IPS DF 6.9 (cell line): ENCODE measurements at regions not wholly inside any gene's neighbourhood (a gene's known extent, or its start where the extent isn't known, plus 50 kb on each side); places are given as distances from the start of the nearest gene placed in this dataset.
"Not testable (repeated sequence)": the region's sequence is repeated elsewhere in the genome, so short reads cannot be mapped to it uniquely, and the experiment has no call there.

Experiments used
- DNase-seq: peaks from one replicate; pipeline ENCODE4 v3.0.0-alpha.2; 2013; ENCODE audit warnings: low read depth, low spot score
- H3K27ac ChIP-seq: one replicate; pipeline ENCODE4 v1.5.1; 2013; ENCODE audit warnings: low read length, control low read depth
- H3K27me3 ChIP-seq: 2 replicates; pipeline ENCODE4 v1.6.1; 2013; ENCODE audit warnings: mild to moderate bottlenecking, low read length; ENCODE audit not compliant: control insufficient read depth, insufficient read depth
- H3K36me3 ChIP-seq: 2 replicates; pipeline ENCODE4 v1.6.1; 2013; ENCODE audit warnings: low read length; ENCODE audit not compliant: control insufficient read depth, insufficient read depth
- H3K4me1 ChIP-seq: 2 replicates; pipeline ENCODE4 v1.6.1; 2013; ENCODE audit warnings: low read length; ENCODE audit not compliant: control insufficient read depth, insufficient read depth
- H3K4me3 ChIP-seq: 2 replicates; pipeline ENCODE4 v1.5.1; 2013; ENCODE audit warnings: mild to moderate bottlenecking, low read length
- H3K9me3 ChIP-seq: 2 replicates; pipeline ENCODE4 v1.6.1; 2013; ENCODE audit warnings: low read length, inconsistent platforms; ENCODE audit not compliant: control insufficient read depth, insufficient read depth
- WGBS: extraction: QIAGEN DNeasy Blood & Tissue Kit; methylation state at CpG from one replicate; pipeline ENCODE4 v1.1.7; 2013; ENCODE audit warnings: mixed read lengths, missing lambda C conversion rate; ENCODE audit not compliant: insufficient read length, insufficient coverage; 5-methylcytosine and 5-hydroxymethylcytosine counted together

DNA sequence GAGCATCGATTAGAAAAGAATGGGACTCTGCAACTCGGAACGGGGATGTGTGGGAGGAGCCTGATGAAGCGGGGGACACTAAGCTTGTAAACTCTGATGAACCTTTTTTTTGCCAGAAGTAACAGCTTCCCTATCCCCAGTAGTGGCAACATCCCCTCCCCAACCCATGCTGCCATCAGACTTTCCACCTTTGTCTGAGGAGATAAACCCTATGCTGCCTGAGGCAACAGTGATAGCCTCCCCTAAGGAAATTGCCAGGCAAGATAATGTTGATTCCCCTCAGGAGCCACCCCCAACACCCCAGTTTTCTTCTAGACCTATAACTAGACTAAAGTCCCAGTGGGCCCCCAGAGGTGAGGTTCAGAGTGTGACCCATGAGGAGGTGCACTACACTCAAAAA is 173.7 kb downstream of the AKR1D1 start:
- H3K4me3 ChIP-seq: no peak overlapping the region
- WGBS: no CpG with 5 or more reads among the region's 4 CpGs

DNA sequence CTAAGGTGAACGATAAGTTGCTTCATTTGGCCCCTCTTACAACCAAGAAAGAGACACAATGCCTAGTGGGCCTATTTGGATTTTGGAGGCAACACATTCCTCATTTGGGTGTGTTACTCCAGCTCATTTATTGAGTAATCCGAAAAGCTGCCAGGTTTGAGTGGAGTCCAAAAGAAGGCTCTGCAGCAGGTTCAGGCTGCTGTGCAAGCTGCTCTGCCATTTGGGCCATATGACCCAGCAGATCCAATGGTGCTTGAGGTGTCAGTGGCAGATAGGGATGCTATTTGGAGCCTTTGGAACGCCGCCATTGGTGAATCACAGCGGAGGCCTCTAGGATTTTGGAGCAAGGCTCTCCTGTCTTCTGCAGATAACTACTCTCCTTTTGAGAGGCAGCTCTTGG is 176.4 kb downstream of the AKR1D1 start:
- no CpG with 5 or more reads among the region's 5 CpGs for WGBS
- H3K27ac ChIP-seq, H3K9me3 ChIP-seq, H3K27me3 ChIP-seq, H3K4me3 ChIP-seq, H3K36me3 ChIP-seq, H3K4me1 ChIP-seq, DNase-seq: not testable (repeated sequence)

More for the DNA sequence above, 173.7 kb downstream of the AKR1D1 start:
- no peaks in the 10 kb centered on the region for H3K27me3 ChIP-seq
- no peaks in the 10 kb centered on the region for H3K9me3 ChIP-seq
- no peak for DNase-seq
- peaks cover 1% of the 10 kb centered on the region; the same call in 1 of the 2 replicates for H3K4me1 ChIP-seq
- no peak overlapping the region for H3K27ac ChIP-seq
- H3K36me3 ChIP-seq: no peaks in the 10 kb centered on the region

DNA sequence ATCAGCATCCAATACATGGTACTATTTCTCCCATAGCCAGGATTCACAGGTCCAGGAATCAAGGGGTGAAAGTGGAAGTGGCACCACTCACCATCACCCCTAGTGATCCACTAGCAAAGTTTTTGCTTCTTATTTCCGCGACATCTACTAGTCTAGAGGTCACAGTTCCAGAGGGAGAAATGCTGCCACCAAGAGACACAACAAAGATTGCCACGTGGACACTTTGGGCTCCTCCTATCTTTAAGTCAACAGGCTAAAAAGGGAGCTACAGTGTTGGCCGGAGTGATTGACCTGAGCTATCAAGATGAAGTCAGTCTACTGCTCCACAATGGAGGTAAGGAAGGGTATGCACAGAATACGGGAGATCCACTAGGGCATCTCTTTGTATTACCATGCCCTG is 178.2 kb downstream of the AKR1D1 start:
- H3K4me1 ChIP-seq: no peaks in the 10 kb centered on the region
- no CpG with 5 or more reads among the region's 5 CpGs for WGBS
- no peaks in the 10 kb centered on the region for H3K27me3 ChIP-seq
- H3K36me3 ChIP-seq: no peaks in the 10 kb centered on the region
- H3K9me3 ChIP-seq: no peaks in the 10 kb centered on the region; the same call in 1 of the 2 replicates
- no peak overlapping the region for H3K4me3 ChIP-seq
- no peak for DNase-seq
- H3K27ac ChIP-seq: no peak overlapping the region

DNA sequence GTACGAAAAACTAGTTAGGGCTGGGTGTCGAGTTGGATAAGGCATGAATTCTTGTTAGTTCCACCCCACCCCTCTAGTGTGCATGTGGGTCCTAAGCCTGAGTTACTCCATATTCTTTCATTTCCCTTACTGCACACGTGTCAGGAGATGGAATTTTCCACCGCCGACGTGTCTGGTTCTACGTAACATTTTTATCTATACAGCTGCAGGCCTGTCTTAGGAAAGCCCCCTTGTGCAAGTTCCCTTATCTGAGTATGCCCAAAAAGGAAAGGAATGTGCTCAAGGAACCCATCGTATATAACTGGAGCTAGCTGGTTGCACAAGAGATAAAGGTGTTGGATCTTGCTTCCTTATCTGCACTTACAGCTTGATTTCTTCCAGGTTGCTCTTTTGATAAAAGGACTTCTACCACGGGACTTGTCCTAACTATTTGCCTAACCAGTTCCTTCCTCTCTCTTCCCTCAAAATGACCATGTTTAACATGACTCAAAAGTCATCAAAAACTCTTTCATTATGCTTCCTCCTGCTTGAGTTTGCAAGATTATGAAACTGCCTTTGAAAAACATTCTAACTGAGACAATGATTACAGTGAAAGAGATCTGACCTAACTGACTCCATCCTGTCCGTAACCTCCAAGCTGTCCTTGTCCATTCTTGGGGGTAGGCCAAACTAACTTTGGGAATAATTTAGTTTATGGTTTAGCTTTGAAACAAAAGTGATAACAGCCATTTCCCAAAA is 181.4 kb downstream of the AKR1D1 start:
- H3K9me3 ChIP-seq: no peaks in the 10 kb centered on the region; the same call in 1 of the 2 replicates
- DNase-seq: no peak
- H3K4me1 ChIP-seq: no peaks in the 10 kb centered on the region
- no peaks in the 10 kb centered on the region for H3K27me3 ChIP-seq
- H3K4me3 ChIP-seq: no peak overlapping the region
- H3K36me3 ChIP-seq: no peaks in the 10 kb centered on the region
- WGBS: no CpG with 5 or more reads among the region's 10 CpGs
- H3K27ac ChIP-seq: no peak overlapping the region

DNA sequence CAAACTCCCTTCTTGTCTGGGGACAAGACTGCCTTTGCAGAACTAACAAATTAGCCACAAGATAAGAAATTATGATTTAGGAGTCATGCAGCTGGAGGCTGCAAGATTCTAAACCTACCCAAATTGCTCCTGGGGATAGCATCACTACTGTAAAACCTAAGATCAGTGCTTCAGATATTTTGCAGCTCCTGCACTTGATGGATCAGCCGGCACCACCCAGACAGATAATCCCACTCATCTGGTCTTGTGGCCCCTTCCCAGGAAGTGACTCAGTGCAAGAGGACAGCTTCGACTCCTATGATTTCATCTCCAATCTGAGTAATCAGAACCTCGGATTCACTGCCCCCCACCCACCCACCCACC is 181.9 kb downstream of the AKR1D1 start:
- Histone ChIP-seq H3K27ac (no peak overlapping the region), H3K27me3 (no peaks in the 10 kb centered on the region), H3K4me3 (no peak overlapping the region), H3K4me1 (no peaks in the 10 kb centered on the region), H3K36me3 (no peaks in the 10 kb centered on the region), H3K9me3 (no peaks in the 10 kb centered on the region; the same call in 1 of the 2 replicates)
- no CpG with 5 or more reads among the region's 3 CpGs for WGBS
- no peak for DNase-seq

DNA sequence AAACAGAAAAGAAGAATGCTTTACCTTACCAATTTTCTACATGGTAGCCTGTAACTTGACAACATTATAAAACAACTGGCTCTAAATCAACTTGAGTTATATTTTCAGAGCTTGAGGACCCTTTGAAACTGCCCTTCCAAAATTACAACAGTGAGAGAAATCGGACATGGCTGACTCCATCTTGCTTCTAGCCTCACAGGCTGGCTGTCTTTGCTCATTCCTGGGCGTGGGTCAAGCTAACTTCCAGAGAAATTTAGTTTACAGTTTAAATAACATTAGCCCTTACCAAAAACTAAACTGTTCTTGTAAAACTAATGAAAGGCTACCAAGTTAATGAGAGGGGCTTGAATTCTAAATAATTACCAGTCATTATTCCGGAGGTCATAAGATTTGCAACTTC is 183.4 kb downstream of the AKR1D1 start:
- Histone ChIP-seq H3K9me3 (no peaks in the 10 kb centered on the region; the same call in 1 of the 2 replicates), H3K4me3 (no peak overlapping the region), H3K27ac (no peak overlapping the region), H3K36me3 (no peaks in the 10 kb centered on the region), H3K4me1 (no peaks in the 10 kb centered on the region), H3K27me3 (no peaks in the 10 kb centered on the region)
- DNase-seq: no peak
- WGBS: no CpG with 5 or more reads among the region's 3 CpGs

DNA sequence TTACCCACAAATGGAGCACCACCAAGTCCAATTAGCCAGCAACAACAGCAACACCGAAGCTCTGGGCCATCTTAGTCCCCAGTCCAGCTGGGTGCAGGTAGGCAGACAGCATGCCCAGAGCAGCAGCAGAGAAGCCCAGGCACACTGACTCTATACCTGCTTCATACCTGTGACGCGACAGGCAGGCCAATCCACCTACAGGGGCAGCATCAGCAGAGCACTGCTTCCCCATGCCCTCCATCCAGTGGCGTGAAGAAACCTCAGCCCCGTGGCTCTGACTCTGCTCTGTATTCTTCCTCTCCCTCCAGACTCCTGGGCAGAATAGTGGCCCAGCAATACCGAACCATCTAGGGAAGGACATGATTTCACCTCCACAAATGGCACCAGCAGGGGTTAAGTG is 191.7 kb downstream of the AKR1D1 start:
- no CpG with 5 or more reads among the region's 6 CpGs for WGBS
- no peaks in the 10 kb centered on the region for H3K36me3 ChIP-seq

DNA sequence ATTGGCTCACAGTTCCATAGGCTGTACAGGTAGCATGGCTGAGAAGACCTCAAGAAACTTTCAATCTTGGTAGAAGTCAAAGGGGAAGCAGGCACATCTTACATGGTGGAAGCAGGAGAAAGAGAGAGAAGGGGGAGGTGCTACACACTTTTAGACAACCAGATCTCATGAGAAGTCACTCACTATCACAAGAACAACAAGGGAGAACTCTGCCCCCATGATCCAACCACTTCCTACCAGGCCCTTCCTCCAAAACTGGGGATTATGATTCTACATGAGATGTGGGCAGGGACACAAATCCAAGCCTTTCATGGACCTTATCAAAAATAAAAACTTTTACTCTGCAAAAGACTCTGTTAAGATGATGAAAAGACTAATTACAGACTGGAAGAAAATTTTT is 183.2 kb upstream of the TRIM24 start:
- no peaks in the 10 kb centered on the region for H3K9me3 ChIP-seq
- no peaks in the 10 kb centered on the region for H3K27me3 ChIP-seq
- no peaks in the 10 kb centered on the region for H3K36me3 ChIP-seq
- no peak overlapping the region for H3K4me3 ChIP-seq
- no peak overlapping the region for H3K27ac ChIP-seq
- H3K4me1 ChIP-seq: no peaks in the 10 kb centered on the region
- no peak for DNase-seq

More for the DNA sequence above, 191.7 kb downstream of the AKR1D1 start:
- DNase-seq: no peak
- H3K9me3 ChIP-seq: no peaks in the 10 kb centered on the region
- H3K27me3 ChIP-seq: no peaks in the 10 kb centered on the region
- H3K27ac ChIP-seq: no peak overlapping the region
- H3K4me3 ChIP-seq: no peak overlapping the region
- no peaks in the 10 kb centered on the region for H3K4me1 ChIP-seq

DNA sequence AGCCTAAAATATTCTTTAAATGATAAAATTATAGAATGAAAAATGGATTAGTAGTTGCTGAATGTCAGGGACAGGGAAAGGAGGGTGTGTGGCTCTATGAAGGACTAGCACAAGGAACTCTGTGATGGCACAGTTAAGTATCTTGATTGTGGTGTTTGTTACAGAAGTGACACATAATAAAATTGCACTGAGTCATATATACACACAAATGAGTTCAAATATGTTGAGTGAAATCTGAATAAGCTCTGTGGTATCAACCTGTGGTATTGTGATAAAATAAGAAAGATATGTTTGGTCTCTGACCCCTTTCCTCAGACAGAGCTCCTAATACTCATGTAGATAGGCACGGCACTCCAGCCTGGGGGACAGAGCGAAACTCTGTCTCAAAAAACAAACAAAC is 181.5 kb upstream of the TRIM24 start:
- no peaks in the 10 kb centered on the region for H3K4me1 ChIP-seq

DNA sequence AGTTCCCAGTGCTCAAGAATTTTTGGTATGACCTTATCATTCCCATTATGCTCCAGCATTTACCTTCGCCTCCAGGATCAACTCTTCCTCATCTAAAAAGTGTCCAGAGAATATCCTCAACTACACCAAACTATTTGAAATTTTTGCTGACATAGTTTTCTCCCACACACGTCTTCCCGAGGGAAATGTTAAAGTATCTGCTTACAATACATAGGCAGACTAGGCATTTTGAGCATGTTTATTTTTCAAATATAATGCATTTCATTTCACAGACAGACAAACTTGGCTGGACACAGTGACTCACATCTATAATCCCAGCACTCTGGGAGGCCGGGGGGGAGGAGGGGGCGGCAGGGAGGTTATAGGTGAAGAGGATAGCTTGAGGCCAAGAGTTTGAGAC is 177.1 kb upstream of the TRIM24 start:
- H3K27me3 ChIP-seq: no peaks in the 10 kb centered on the region
- no peaks in the 10 kb centered on the region for H3K4me1 ChIP-seq
- no peak overlapping the region for H3K4me3 ChIP-seq
- H3K9me3 ChIP-seq: no peaks in the 10 kb centered on the region
- no peak overlapping the region for H3K27ac ChIP-seq
- no peaks in the 10 kb centered on the region for H3K36me3 ChIP-seq
- WGBS: no CpG with 5 or more reads among the region's 5 CpGs
- no peak for DNase-seq

More for the DNA sequence above, 181.5 kb upstream of the TRIM24 start:
- no peaks in the 10 kb centered on the region for H3K36me3 ChIP-seq
- H3K4me3 ChIP-seq: no peak overlapping the region
- no peak for DNase-seq
- no peaks in the 10 kb centered on the region for H3K27me3 ChIP-seq
- H3K27ac ChIP-seq: no peak overlapping the region
- no peaks in the 10 kb centered on the region for H3K9me3 ChIP-seq
- WGBS: no CpG with 5 or more reads among the region's 2 CpGs

DNA sequence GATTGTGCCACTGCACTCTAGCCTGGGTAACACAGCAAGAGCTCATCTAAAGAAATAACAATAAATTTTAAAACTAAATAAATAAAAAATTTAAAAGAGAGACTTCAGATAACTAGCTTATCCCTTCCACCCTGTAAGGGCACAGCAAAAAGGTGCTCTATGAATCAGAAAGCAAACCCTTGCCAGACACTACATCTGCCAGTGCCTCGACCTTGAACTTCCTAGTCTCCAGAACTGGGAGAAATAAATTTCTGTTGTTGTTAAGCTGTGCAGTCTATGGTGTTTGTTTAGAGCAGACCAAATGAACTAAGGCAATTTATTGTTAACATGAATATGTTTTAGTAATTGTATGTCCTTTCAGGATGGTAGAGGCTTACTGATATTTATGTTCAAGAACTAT is 174.9 kb upstream of the TRIM24 start:
- no peaks in the 10 kb centered on the region for H3K27me3 ChIP-seq
- H3K27ac ChIP-seq: no peak overlapping the region
- no CpG with 5 or more reads among the region's 1 CpG for WGBS
- no peak for DNase-seq
- H3K36me3 ChIP-seq: no peaks in the 10 kb centered on the region
- H3K9me3 ChIP-seq: no peaks in the 10 kb centered on the region; the same call in 1 of the 2 replicates
- no peak overlapping the region for H3K4me3 ChIP-seq
- no peaks in the 10 kb centered on the region for H3K4me1 ChIP-seq
